HepG2 (cell line): ENCODE measurements at regions not wholly inside any gene's neighbourhood (a gene's known extent, or its start where the extent isn't known, plus 50 kb on each side); places are given as distances from the start of the nearest gene placed in this dataset.

ENCODE experiments used
- ELK4 ChIP-seq: sonication (generic); formaldehyde crosslinking; IDR thresholded peaks from 2 replicates; pipeline ENCODE4 v1.9.0; 2021; ENCODE audit warnings: missing genetic modification reagents, borderline replicate concordance
- GATA4 ChIP-seq: sonication (generic); IDR thresholded peaks from 2 replicates; pipeline ENCODE4 v1.6.1; 2016; ENCODE audit warnings: antibody characterized with exemption, low read depth, borderline replicate concordance
- JUND ChIP-seq: sonication (generic); formaldehyde crosslinking; IDR thresholded peaks from 2 replicates; pipeline ENCODE4 v1.8.0; 2022; ENCODE audit warnings: mild to moderate bottlenecking, missing genetic modification reagents
- POLR2AphosphoS5 ChIP-seq: IDR thresholded peaks from 2 replicates; pipeline ENCODE4 v1.6.1; 2012; ENCODE audit warnings: low read depth, low read length
- SP140L ChIP-seq: sonication (generic); formaldehyde crosslinking; IDR thresholded peaks from 2 replicates; pipeline ENCODE4 v1.4.0; 2020; ENCODE audit warnings: missing genetic modification reagents, borderline replicate concordance
- ZNF142 ChIP-seq: sonication (generic); formaldehyde crosslinking; IDR thresholded peaks from 2 replicates; pipeline ENCODE4 v1.4.0; 2020; ENCODE audit warnings: missing genetic modification reagents
- ZNF747 ChIP-seq: sonication (generic); formaldehyde crosslinking; IDR thresholded peaks from 2 replicates; pipeline ENCODE4 v1.8.1; 2023; ENCODE audit warnings: missing genetic modification reagents, mild to moderate bottlenecking, borderline replicate concordance
- ZNF816 ChIP-seq: sonication (generic); formaldehyde crosslinking; IDR thresholded peaks from 2 replicates; pipeline ENCODE4 v1.8.0; 2022; ENCODE audit warnings: missing genetic modification reagents, mild to moderate bottlenecking, borderline replicate concordance

- no peak for TF ChIP-seq ZNF142 (CRISPR knock-in tag)
- TF ChIP-seq POLR2AphosphoS5 = no peak
- TF ChIP-seq ZNF747 (CRISPR knock-in tag) = no peak
- TF ChIP-seq ZNF816 = no peak
- TF ChIP-seq SP140L (CRISPR knock-in tag) = no peak
- no peak for TF ChIP-seq JUND
- TF ChIP-seq ELK4 (CRISPR knock-in tag) = no peak
- TF ChIP-seq GATA4 = no peak
Measured at GRCh38 chr4:79046016-79046592, 106.9 kb upstream of the PAQR3 start (continued).
